ENCODE measurements at regions not wholly inside any gene's neighbourhood (a gene's known extent, or its start where the extent isn't known, plus 50 kb on each side); places are given as distances from the start of the nearest gene placed in this dataset.
A peak's percentile ranks its signal among the peaks of the same experiment; 100 is the strongest.

DNA sequence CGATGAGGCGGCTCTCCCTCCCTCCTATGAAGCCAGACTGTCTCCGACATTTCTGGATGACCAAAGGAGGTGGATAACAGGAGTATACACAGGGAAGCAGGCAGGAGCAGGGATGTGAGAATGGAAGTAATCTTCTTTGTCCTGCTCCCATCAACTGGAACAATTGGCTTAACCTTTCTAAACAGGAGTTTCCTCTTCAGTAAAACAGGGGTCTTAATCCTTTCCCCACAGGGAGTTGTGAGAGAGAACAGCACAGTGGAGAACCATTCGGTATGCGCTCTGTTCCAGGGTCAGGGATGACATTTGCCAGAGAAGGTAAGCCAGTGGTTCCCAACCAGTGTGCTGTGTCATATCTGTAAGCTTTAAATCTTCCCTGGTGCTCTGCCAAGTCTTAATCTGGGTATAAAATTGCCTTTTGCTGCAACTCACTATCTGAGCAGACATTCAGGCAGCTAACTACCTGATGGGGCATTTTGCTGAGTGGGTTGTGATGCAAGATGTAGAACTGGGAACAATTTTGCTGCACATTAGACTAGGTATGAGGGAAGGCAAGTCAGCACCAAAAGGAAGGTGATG, 294.8 kb upstream of the KIF2A start:
- TF ChIP-seq ISL1 (CRISPR knock-in tag; IDR thresholded peaks at IDR 0.05) (peak; percentile 28; the same call in 1 of the 2 replicates), ARNTL (CRISPR knock-in tag; IDR thresholded peaks at IDR 0.05; ENCODE audit: borderline replicate concordance, low read depth) (no peak)
- no peak for ATAC-seq

DNA sequence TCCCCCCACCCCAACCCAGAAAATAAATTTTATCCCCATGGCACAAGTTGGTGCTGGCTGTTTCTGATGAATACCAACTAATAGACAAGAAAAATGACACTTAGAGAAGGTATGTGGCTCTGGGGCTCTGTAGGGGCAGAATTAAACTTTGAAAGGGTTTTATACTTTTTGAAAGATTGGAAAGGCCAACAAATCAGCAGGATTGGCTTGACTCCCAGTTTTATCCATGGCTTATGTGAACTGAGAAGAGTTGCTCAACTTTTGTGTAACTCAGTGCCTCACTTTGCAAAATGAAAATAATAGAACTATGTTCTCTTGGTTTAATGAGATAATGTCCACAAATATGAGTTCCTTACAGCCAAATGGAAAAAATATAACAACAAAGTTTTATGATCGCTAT, 288.9 kb upstream of the KIF2A start:
- no peak for ATAC-seq

DNA sequence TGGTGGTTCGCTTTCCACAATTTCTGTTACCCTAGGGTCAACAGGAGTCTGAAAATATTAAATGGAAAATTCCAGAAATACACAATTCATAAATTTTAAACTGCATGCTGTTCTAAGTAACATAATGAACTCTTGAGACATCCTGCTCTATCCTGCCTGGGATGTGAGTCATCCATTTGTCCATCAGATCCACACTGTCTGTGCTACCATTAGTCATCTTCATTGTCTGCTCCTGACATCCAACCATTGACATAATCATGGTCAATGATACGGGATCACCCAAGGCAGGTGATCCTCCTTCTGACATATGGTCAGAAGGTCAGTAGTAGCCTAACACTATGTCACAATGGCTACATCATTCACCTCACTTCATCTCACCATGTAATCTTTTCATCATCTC, 276.7 kb upstream of the KIF2A start:
- ATAC-seq = no peak
- TF ChIP-seq ZFP3 (CRISPR knock-in tag; IDR thresholded peaks at IDR 0.05) (peak; percentile 57), RARB (CRISPR knock-in tag; IDR thresholded peaks at IDR 0.05) (no peak), ISL1 (CRISPR knock-in tag; IDR thresholded peaks at IDR 0.05) (peak; percentile 75)

More for the DNA sequence above, 288.9 kb upstream of the KIF2A start:
- TF ChIP-seq ISL1 (CRISPR knock-in tag; IDR thresholded peaks at IDR 0.05) (peak; percentile 65), CSDC2 (CRISPR knock-in tag; IDR thresholded peaks at IDR 0.05) (no peak)

DNA sequence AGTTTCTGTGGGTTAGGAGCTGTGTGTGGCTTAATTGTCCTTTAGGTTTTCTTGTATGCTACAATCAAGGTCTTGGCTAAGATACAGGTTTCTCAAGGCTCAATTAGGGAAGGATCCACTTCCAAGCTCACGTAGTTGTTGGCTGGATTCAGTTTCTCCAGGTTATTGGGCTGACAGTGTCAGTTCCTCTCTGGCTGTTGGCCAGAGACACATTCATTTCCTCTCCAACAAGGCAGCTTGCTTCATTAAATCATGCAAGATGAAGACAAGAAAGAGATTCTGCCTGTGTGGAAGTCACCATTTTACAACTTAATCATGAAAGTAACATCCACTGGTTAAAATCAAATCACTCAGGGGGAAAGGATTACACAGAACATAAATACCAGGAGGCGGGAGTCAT, 275.7 kb upstream of the KIF2A start:
- no peak for TF ChIP-seq ZFP30 (CRISPR knock-in tag; IDR thresholded peaks at IDR 0.05)
- no peak for TF ChIP-seq OSR1 (CRISPR knock-in tag; IDR thresholded peaks at IDR 0.05)
- TF ChIP-seq, protein P1, sequence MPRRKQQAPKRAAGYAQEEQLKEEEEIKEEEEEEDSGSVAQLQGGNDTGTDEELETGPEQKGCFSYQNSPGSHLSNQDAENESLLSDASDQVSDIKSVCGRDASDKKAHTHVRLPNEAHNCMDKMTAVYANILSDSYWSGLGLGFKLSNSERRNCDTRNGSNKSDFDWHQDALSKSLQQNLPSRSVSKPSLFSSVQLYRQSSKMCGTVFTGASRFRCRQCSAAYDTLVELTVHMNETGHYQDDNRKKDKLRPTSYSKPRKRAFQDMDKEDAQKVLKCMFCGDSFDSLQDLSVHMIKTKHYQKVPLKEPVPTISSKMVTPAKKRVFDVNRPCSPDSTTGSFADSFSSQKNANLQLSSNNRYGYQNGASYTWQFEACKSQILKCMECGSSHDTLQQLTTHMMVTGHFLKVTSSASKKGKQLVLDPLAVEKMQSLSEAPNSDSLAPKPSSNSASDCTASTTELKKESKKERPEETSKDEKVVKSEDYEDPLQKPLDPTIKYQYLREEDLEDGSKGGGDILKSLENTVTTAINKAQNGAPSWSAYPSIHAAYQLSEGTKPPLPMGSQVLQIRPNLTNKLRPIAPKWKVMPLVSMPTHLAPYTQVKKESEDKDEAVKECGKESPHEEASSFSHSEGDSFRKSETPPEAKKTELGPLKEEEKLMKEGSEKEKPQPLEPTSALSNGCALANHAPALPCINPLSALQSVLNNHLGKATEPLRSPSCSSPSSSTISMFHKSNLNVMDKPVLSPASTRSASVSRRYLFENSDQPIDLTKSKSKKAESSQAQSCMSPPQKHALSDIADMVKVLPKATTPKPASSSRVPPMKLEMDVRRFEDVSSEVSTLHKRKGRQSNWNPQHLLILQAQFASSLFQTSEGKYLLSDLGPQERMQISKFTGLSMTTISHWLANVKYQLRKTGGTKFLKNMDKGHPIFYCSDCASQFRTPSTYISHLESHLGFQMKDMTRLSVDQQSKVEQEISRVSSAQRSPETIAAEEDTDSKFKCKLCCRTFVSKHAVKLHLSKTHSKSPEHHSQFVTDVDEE (CRISPR knock-in tag; IDR thresholded peaks at IDR 0.05) = no peak
- TF ChIP-seq ESRRG (CRISPR knock-in tag; IDR thresholded peaks at IDR 0.05) = no peak
- TF ChIP-seq, protein P2, sequence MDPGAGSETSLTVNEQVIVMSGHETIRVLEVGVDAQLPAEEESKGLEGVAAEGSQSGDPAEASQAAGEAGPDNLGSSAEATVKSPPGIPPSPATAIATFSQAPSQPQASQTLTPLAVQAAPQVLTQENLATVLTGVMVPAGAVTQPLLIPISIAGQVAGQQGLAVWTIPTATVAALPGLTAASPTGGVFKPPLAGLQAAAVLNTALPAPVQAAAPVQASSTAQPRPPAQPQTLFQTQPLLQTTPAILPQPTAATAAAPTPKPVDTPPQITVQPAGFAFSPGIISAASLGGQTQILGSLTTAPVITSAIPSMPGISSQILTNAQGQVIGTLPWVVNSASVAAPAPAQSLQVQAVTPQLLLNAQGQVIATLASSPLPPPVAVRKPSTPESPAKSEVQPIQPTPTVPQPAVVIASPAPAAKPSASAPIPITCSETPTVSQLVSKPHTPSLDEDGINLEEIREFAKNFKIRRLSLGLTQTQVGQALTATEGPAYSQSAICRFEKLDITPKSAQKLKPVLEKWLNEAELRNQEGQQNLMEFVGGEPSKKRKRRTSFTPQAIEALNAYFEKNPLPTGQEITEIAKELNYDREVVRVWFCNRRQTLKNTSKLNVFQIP (CRISPR knock-in tag; IDR thresholded peaks at IDR 0.05; ENCODE audit: borderline replicate concordance, low read depth) = no peak
- no peak for TF ChIP-seq ISL1 (CRISPR knock-in tag; IDR thresholded peaks at IDR 0.05)
- no peak for TF ChIP-seq ZC3H10 (CRISPR knock-in tag; IDR thresholded peaks at IDR 0.05)
- no peak for TF ChIP-seq ARNTL (CRISPR knock-in tag; IDR thresholded peaks at IDR 0.05; ENCODE audit: borderline replicate concordance, low read depth)
- no peak for TF ChIP-seq CSDC2 (CRISPR knock-in tag; IDR thresholded peaks at IDR 0.05)
- TF ChIP-seq ZFP3 (CRISPR knock-in tag; IDR thresholded peaks at IDR 0.05) = no peak
- TF ChIP-seq BACH2 (CRISPR knock-in tag; IDR thresholded peaks at IDR 0.05; ENCODE audit: borderline replicate concordance) = no peak
- TF ChIP-seq GLIS3 (CRISPR knock-in tag; IDR thresholded peaks at IDR 0.05) = no peak
- no peak for TF ChIP-seq SNAI2 (CRISPR knock-in tag; IDR thresholded peaks at IDR 0.05)
- no peak for TF ChIP-seq ZNF8 (CRISPR knock-in tag; IDR thresholded peaks at IDR 0.05)
- no peak for TF ChIP-seq RARB (CRISPR knock-in tag; IDR thresholded peaks at IDR 0.05)
- TF ChIP-seq TCF4 (CRISPR knock-in tag; IDR thresholded peaks at IDR 0.05; ENCODE audit: borderline replicate concordance) = no peak
- TF ChIP-seq, protein P3, sequence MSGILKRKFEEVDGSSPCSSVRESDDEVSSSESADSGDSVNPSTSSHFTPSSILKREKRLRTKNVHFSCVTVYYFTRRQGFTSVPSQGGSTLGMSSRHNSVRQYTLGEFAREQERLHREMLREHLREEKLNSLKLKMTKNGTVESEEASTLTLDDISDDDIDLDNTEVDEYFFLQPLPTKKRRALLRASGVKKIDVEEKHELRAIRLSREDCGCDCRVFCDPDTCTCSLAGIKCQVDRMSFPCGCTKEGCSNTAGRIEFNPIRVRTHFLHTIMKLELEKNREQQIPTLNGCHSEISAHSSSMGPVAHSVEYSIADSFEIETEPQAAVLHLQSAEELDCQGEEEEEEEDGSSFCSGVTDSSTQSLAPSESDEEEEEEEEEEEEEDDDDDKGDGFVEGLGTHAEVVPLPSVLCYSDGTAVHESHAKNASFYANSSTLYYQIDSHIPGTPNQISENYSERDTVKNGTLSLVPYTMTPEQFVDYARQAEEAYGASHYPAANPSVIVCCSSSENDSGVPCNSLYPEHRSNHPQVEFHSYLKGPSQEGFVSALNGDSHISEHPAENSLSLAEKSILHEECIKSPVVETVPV (CRISPR knock-in tag; IDR thresholded peaks at IDR 0.05) = no peak
- TF ChIP-seq, protein P4, sequence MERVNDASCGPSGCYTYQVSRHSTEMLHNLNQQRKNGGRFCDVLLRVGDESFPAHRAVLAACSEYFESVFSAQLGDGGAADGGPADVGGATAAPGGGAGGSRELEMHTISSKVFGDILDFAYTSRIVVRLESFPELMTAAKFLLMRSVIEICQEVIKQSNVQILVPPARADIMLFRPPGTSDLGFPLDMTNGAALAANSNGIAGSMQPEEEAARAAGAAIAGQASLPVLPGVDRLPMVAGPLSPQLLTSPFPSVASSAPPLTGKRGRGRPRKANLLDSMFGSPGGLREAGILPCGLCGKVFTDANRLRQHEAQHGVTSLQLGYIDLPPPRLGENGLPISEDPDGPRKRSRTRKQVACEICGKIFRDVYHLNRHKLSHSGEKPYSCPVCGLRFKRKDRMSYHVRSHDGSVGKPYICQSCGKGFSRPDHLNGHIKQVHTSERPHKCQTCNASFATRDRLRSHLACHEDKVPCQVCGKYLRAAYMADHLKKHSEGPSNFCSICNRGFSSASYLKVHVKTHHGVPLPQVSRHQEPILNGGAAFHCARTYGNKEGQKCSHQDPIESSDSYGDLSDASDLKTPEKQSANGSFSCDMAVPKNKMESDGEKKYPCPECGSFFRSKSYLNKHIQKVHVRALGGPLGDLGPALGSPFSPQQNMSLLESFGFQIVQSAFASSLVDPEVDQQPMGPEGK (CRISPR knock-in tag; IDR thresholded peaks at IDR 0.05; ENCODE audit: borderline replicate concordance) = no peak
- no peak for TF ChIP-seq TOX (CRISPR knock-in tag; IDR thresholded peaks at IDR 0.05; ENCODE audit: borderline replicate concordance)
- no peak for ATAC-seq

DNA sequence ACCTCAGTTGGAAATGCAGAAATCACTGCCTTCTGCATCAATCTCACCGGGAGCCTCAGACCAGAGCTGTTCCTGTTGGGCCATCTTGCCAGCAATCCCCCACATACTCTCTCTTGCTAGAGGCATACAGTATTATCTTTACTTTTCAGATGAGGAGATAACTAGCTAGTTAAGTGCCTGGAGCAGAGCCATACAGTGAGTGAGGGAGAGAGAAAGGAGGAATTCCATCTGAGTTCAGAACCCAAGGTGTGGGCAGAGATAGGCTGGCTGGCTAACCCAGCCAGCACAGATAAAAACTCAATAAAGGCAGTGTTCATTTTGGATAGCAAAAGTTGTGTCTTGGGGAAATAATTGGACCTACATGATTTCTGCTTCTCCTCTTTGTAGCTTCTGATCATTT, 268.0 kb upstream of the KIF2A start:
- no peak for ATAC-seq
- TF ChIP-seq ISL1 (CRISPR knock-in tag; IDR thresholded peaks at IDR 0.05) = peak; percentile 60
- TF ChIP-seq ZNF565 (CRISPR knock-in tag; conservative IDR thresholded peaks at IDR 0.05; ENCODE audit: low read depth) = no peak
- TF ChIP-seq TOX (CRISPR knock-in tag; IDR thresholded peaks at IDR 0.05; ENCODE audit: borderline replicate concordance) = no peak
